Loucy (cell line): ENCODE measurements at regions not wholly inside any gene's neighbourhood (a gene's known extent, or its start where the extent isn't known, plus 50 kb on each side); places are given as distances from the start of the nearest gene placed in this dataset.

ENCODE experiments used
- EZH2phosphoT487 ChIP-seq: fragments of 200-600 bp; IDR thresholded peaks from 2 replicates; pipeline ENCODE4 v1.6.1; 2018; ENCODE audit warnings: antibody characterized with exemption, mild to moderate bottlenecking, moderate library complexity, borderline replicate concordance
- TF ChIP-seq, protein P1 (sequence below): fragments of 200-600 bp; sonication (generic); conservative IDR thresholded peaks from 2 replicates; pipeline ENCODE4 v1.5.1; 2014; ENCODE audit warnings: mild to moderate bottlenecking, antibody characterized with exemption, low read length

GRCh38 chr6:81031416-81031815 lies 721.1 kb downstream of the TENT5A start:
- TF ChIP-seq, protein P1, sequence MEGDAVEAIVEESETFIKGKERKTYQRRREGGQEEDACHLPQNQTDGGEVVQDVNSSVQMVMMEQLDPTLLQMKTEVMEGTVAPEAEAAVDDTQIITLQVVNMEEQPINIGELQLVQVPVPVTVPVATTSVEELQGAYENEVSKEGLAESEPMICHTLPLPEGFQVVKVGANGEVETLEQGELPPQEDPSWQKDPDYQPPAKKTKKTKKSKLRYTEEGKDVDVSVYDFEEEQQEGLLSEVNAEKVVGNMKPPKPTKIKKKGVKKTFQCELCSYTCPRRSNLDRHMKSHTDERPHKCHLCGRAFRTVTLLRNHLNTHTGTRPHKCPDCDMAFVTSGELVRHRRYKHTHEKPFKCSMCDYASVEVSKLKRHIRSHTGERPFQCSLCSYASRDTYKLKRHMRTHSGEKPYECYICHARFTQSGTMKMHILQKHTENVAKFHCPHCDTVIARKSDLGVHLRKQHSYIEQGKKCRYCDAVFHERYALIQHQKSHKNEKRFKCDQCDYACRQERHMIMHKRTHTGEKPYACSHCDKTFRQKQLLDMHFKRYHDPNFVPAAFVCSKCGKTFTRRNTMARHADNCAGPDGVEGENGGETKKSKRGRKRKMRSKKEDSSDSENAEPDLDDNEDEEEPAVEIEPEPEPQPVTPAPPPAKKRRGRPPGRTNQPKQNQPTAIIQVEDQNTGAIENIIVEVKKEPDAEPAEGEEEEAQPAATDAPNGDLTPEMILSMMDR, result no peak
- TF ChIP-seq EZH2phosphoT487, result no peak
